Stomach (tissue), 4 donors: ENCODE measurements at regions not wholly inside any gene's neighbourhood (a gene's known extent, or its start where the extent isn't known, plus 50 kb on each side); places are given as distances from the start of the nearest gene placed in this dataset.
"Not testable (repeated sequence)": the region's sequence is repeated elsewhere in the genome, so short reads cannot be mapped to it uniquely, and the experiment has no call there.

Source experiments
- EP300 ChIP-seq: sonication (generic); formaldehyde crosslinking; IDR thresholded peaks from one replicate; pipeline ENCODE4 v1.6.1; 2017; ENCODE audit warnings: antibody characterized with exemption
- TF ChIP-seq, protein P1 (sequence below), 7 experiments: fragments of 450-650 bp in 4 of 7; fragments of 200-600 bp in 3 of 7; sonication (generic) in 3 of 7; IDR thresholded peaks; one replicate each; pipeline ENCODE4 v1.5.1; 2016 to 2019; ENCODE audit warnings: antibody characterized with exemption in 7 of 7, control low read depth in 2 of 7, mild to moderate bottlenecking in 1 of 7

DNA sequence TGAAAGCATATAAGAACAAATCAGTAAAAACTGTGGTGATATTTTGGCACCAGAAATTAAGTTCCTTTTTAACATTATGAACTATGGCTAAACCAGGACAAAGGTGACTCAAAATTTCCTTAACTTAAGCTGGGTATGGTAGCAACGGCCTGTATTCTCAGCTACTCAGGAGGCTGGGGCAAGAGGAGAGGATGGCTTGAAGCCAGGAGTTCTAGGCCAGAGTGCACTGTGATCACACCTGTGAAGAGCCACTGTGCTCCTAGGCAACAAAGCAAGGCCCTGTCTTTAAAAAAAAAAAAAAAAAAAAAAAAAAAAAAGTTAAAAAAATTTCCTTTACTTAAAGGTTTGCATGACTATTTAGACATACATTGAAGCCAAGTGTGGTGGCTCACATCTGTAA, 327.5 kb downstream of the GOLGA6L6 start:
- TF ChIP-seq, protein P1, sequence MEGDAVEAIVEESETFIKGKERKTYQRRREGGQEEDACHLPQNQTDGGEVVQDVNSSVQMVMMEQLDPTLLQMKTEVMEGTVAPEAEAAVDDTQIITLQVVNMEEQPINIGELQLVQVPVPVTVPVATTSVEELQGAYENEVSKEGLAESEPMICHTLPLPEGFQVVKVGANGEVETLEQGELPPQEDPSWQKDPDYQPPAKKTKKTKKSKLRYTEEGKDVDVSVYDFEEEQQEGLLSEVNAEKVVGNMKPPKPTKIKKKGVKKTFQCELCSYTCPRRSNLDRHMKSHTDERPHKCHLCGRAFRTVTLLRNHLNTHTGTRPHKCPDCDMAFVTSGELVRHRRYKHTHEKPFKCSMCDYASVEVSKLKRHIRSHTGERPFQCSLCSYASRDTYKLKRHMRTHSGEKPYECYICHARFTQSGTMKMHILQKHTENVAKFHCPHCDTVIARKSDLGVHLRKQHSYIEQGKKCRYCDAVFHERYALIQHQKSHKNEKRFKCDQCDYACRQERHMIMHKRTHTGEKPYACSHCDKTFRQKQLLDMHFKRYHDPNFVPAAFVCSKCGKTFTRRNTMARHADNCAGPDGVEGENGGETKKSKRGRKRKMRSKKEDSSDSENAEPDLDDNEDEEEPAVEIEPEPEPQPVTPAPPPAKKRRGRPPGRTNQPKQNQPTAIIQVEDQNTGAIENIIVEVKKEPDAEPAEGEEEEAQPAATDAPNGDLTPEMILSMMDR (IDR thresholded peaks at IDR 0.05): not testable (repeated sequence)
- TF ChIP-seq EP300: not testable (repeated sequence)
